ENCODE measurements at regions not wholly inside any gene's neighbourhood (a gene's known extent, or its start where the extent isn't known, plus 50 kb on each side); places are given as distances from the start of the nearest gene placed in this dataset.
"Not testable (repeated sequence)": the region's sequence is repeated elsewhere in the genome, so short reads cannot be mapped to it uniquely, and the experiment has no call there.

GRCh38 chr11:24206030-24206429 lies 290.8 kb upstream of the LUZP2 start:
- BruUV-seq (replicated peaks), result no TSS peak
- no peaks in the 10 kb centered on the region for H3K79me2 ChIP-seq (ENCODE audit: low read depth)
- intact Hi-C loops (cut with micrococcal nuclease; ENCODE audit: unreplicated experiment), result no loop called here
- ChIA-PET CTCF (no interaction called here), POLR2A (ENCODE audit: unreplicated experiment) (no interaction called here)
- H3K27ac ChIP-seq, result no peak overlapping the region
- H3K27me3 ChIP-seq (ENCODE audit: insufficient read depth, low read depth), result no peaks in the 10 kb centered on the region
- no peak overlapping the region for H3K4me2 ChIP-seq
- H3K9me2 ChIP-seq (ENCODE audit: insufficient read depth), result no peaks in the 10 kb centered on the region
- no peaks in the 10 kb centered on the region for H4K20me1 ChIP-seq (ENCODE audit: insufficient read depth)
- no peaks in the 10 kb centered on the region for H3F3A ChIP-seq (ENCODE audit: insufficient read depth, low read depth)
- H3K9me3 ChIP-seq (ENCODE audit: insufficient read depth, low read depth), result no peaks in the 10 kb centered on the region
- H3K4me3 ChIP-seq, result no peak overlapping the region
- H2AFZ ChIP-seq, result peak overlapping the region; percentile 24; the same call in 1 of the 2 replicates
- no peaks in the 10 kb centered on the region for H3K4me1 ChIP-seq (replicated peaks; ENCODE audit: insufficient read depth)
- TF ChIP-seq EZH2 (IDR thresholded peaks at IDR 0.05; ENCODE audit: low read depth), result no peak
- no peak for TF ChIP-seq CTCF (conservative IDR thresholded peaks at IDR 0.05)
- DNase-seq, result no peak
- no peaks in the 10 kb centered on the region for H3K36me3 ChIP-seq (ENCODE audit: low read depth)

DNA sequence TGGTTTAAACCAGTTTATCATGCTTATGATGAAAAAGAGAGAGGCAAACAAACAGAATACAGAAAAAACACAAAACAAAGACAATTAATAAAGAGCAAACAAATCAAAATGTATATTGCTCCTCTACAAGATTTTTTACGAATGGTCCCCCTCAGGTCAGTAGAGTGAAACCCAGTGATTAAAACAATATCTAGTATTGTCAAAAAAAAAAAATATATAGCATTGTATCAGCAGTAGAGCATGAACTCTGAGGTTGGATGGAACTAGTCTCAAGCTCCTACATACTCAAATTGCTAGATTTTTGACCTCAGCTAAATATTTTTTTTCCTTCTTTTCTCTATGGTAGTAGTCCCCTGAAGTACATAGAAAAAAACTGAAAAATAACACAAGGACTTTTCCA lies 290.3 kb upstream of the LUZP2 start:
- Histone ChIP-seq H3K9me3 (ENCODE audit: insufficient read depth, low read depth) (no peaks in the 10 kb centered on the region), H3K4me1 (replicated peaks; ENCODE audit: insufficient read depth) (no peaks in the 10 kb centered on the region), H3K27ac (no peak overlapping the region), H4K20me1 (ENCODE audit: insufficient read depth) (no peaks in the 10 kb centered on the region), H3F3A (ENCODE audit: insufficient read depth, low read depth) (no peaks in the 10 kb centered on the region), H3K4me2 (no peak overlapping the region), H3K36me3 (ENCODE audit: low read depth) (no peaks in the 10 kb centered on the region), H3K9me2 (ENCODE audit: insufficient read depth) (no peaks in the 10 kb centered on the region), H3K27me3 (ENCODE audit: insufficient read depth, low read depth) (no peaks in the 10 kb centered on the region), H3K79me2 (ENCODE audit: low read depth) (no peaks in the 10 kb centered on the region), H3K4me3 (no peak overlapping the region), H2AFZ (peak overlapping the region; percentile 24; the same call in 1 of the 2 replicates)
- no TSS peak for BruUV-seq (replicated peaks)
- no peak for DNase-seq
- ChIA-PET POLR2A (ENCODE audit: unreplicated experiment) (no interaction called here), CTCF (no interaction called here)
- TF ChIP-seq CTCF (conservative IDR thresholded peaks at IDR 0.05) (no peak), EZH2 (IDR thresholded peaks at IDR 0.05; ENCODE audit: low read depth) (no peak)
- intact Hi-C loops (cut with micrococcal nuclease; ENCODE audit: unreplicated experiment), result no loop called here

DNA sequence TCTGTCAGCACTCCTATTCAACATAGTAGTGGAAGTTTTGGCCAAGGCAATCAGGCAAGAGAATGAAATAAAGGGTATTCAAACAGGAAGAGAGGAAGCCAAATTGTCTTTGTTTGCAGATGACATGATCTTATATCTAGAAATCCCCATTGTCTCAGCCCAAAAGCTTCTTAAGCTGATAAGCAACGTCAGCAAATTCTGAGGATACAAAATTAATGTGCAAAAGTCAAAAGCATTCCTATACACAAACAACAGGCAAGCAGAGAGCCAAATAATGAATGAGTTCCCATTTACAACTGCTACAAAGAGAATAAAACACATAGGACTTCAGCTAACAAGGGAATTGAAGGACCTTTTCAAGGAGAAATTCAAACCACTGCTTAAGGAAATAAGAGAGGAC lies 280.4 kb upstream of the LUZP2 start:
- no peaks in the 10 kb centered on the region for H3K79me2 ChIP-seq (ENCODE audit: low read depth)
- intact Hi-C loops (cut with micrococcal nuclease; ENCODE audit: unreplicated experiment), result no loop called here
- no peaks in the 10 kb centered on the region for H3K36me3 ChIP-seq (ENCODE audit: low read depth)
- POLR2A ChIA-PET (ENCODE audit: unreplicated experiment), result no interaction called here
- no peaks in the 10 kb centered on the region for H3K9me3 ChIP-seq (ENCODE audit: insufficient read depth, low read depth)
- H3F3A ChIP-seq (ENCODE audit: insufficient read depth, low read depth), result no peaks in the 10 kb centered on the region
- no peaks in the 10 kb centered on the region for H3K9me2 ChIP-seq (ENCODE audit: insufficient read depth)
- no TSS peak for BruUV-seq (replicated peaks)
- H3K27ac ChIP-seq, result no peak overlapping the region
- TF ChIP-seq CTCF (conservative IDR thresholded peaks at IDR 0.05), result no peak
- no peak for TF ChIP-seq EZH2 (IDR thresholded peaks at IDR 0.05; ENCODE audit: low read depth)
- no peak overlapping the region for H2AFZ ChIP-seq
- H4K20me1 ChIP-seq (ENCODE audit: insufficient read depth), result no peaks in the 10 kb centered on the region
- no peaks in the 10 kb centered on the region for H3K27me3 ChIP-seq (ENCODE audit: insufficient read depth, low read depth)
- H3K4me2 ChIP-seq, result no peak overlapping the region
- H3K4me1 ChIP-seq (replicated peaks; ENCODE audit: insufficient read depth), result no peaks in the 10 kb centered on the region
- H3K4me3 ChIP-seq, result no peak overlapping the region
- no peak for DNase-seq
- CTCF ChIA-PET, result no interaction called here

- POLR2A ChIA-PET (ENCODE audit: unreplicated experiment); H3K79me2 ChIP-seq (ENCODE audit: low read depth); H3K9me3 ChIP-seq (ENCODE audit: insufficient read depth, low read depth); H3K27me3 ChIP-seq (ENCODE audit: insufficient read depth, low read depth); H3K9me2 ChIP-seq (ENCODE audit: insufficient read depth); H3K4me2 ChIP-seq; DNase-seq; H4K20me1 ChIP-seq (ENCODE audit: insufficient read depth); H3K4me3 ChIP-seq; H3K36me3 ChIP-seq (ENCODE audit: low read depth); H2AFZ ChIP-seq; BruUV-seq (replicated peaks); H3K27ac ChIP-seq; CTCF ChIA-PET; intact Hi-C loops (cut with micrococcal nuclease; ENCODE audit: unreplicated experiment); H3K4me1 ChIP-seq (replicated peaks; ENCODE audit: insufficient read depth); H3F3A ChIP-seq (ENCODE audit: insufficient read depth, low read depth): not testable (repeated sequence)
These were observed 279.5 kb upstream of the LUZP2 start for GRCh38 chr11:24217319-24217718.

Measured in PC-9 (cell line).